ENCODE measurements at regions not wholly inside any gene's neighbourhood (a gene's known extent, or its start where the extent isn't known, plus 50 kb on each side); places are given as distances from the start of the nearest gene placed in this dataset.

DNA sequence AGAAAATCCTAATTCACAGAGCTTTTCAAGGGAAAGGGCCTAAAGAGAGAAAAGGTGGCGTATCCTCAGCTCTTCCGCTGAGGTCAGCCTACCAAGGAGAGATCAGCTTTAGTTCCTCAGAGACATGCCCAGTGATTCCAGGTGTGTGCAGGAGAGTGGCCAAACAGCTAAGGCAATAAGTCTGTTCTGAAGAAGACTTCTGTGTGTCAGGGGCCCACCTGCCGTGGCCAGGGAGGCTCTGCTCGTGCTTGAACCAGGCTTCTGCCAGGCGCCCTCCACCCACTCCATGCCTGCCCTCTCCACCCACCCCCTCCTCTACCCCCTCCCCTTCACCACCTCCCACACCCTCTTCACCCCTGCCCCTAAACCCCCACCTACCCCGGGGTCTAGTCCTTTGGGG, 67.4 kb upstream of the ARMC2 start:
- Histone ChIP-seq H3K4me3 (ENCODE audit: control insufficient read depth in 1 of 7, extremely low read depth in 1 of 7, insufficient read depth in 4 of 7, low read depth in 2 of 7, low read length in 6 of 7) (no peak overlapping the region), H3K4me1 (ENCODE audit: control extremely low read depth in 1 of 4, control insufficient read depth in 4 of 4, insufficient read depth in 4 of 4, low read length in 3 of 4) (peaks cover 0 to 20% (median 6%) of the 10 kb centered on the region in 4 experiments), H3K27ac (ENCODE audit: insufficient read depth in 1 of 2, low read depth in 1 of 2, low read length in 2 of 2, poor library complexity in 1 of 2, severe bottlenecking in 2 of 2) (no peak overlapping the region), H3K27me3 (replicated peaks in 2 of 5; ENCODE audit: control insufficient read depth in 4 of 5, insufficient read depth in 5 of 5, low read length in 4 of 5) (no peaks in the 10 kb centered on the region), H3K36me3 (ENCODE audit: control insufficient read depth in 4 of 4, insufficient read depth in 4 of 4, low read length in 3 of 4) (no peaks in the 10 kb centered on the region), H3K9me3 (ENCODE audit: control extremely low read depth in 1 of 5, control insufficient read depth in 4 of 5, insufficient read depth in 2 of 5, low read depth in 1 of 5, low read length in 4 of 5) (no peaks in the 10 kb centered on the region)
- ChIA-PET CTCF (interaction anchor here (0.6 to 2.9 kb wide), 7 partner anchors 11 to 295 kb away, joined by 3 to 20 read pairs (median 3); no protein-coding TSS in a partner anchor), POLR2A (interaction anchor here (0.6 kb wide), 1 partner anchor 34 kb away, joined by 3 read pairs; no protein-coding TSS in a partner anchor)
- DNase-seq = no peak
- WGBS (ENCODE audit: insufficient coverage) = 91% methylated on average over 5 of the region's 6 CpGs

DNA sequence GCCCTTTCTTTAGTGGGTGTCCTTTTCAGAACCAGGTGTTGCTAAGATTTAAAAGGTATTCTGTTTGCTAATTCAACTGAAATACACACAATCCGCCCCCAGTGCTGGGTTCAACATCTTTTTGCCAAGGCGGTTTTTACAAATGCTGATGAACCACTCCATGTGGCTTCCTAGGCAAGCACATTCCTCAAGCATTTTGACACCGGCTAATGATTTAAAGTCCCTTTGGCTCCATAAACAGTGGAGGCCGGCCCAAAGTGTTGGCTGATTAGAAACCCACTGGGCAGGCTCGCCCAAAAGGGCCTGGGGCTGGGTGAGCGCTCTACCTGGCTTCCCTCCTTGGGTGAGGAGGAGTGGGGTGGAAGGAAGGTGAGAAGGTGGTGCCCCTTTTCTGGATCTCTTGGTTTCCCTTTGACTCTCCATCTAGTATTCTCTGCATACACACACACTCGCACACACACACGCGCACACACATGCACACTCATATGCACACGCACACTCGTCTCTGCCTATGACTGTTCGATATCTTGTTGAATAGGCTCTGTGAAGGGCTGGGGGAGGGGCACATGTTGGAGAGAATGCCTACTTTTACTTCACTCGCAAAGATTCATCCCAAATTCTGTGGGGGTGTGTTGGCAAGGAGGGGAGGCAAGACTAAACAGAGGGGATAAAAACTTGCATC, 66.7 kb upstream of the ARMC2 start:
- 90% methylated on average over 5 of the region's 13 CpGs for WGBS (ENCODE audit: insufficient coverage)
- Histone ChIP-seq H3K27me3 (replicated peaks in 2 of 5; ENCODE audit: control insufficient read depth in 4 of 5, insufficient read depth in 5 of 5, low read length in 4 of 5) (no peaks in the 10 kb centered on the region), H3K4me3 (ENCODE audit: control insufficient read depth in 1 of 7, extremely low read depth in 1 of 7, insufficient read depth in 4 of 7, low read depth in 2 of 7, low read length in 6 of 7) (peak overlapping the region in 6 of 7 experiments; percentile 54 to 92 (median 72)), H3K4me1 (ENCODE audit: control extremely low read depth in 1 of 4, control insufficient read depth in 4 of 4, insufficient read depth in 4 of 4, low read length in 3 of 4) (peaks cover 0 to 20% (median 6%) of the 10 kb centered on the region in 4 experiments), H3K36me3 (ENCODE audit: control insufficient read depth in 4 of 4, insufficient read depth in 4 of 4, low read length in 3 of 4) (no peaks in the 10 kb centered on the region), H3K9me3 (ENCODE audit: control extremely low read depth in 1 of 5, control insufficient read depth in 4 of 5, insufficient read depth in 2 of 5, low read depth in 1 of 5, low read length in 4 of 5) (no peaks in the 10 kb centered on the region), H3K27ac (ENCODE audit: insufficient read depth in 1 of 2, low read depth in 1 of 2, low read length in 2 of 2, poor library complexity in 1 of 2, severe bottlenecking in 2 of 2) (no peak overlapping the region)
- POLR2A ChIA-PET = interaction anchor here (1.0 kb wide), 1 partner anchor 221 kb away, joined by 3 read pairs; the partner anchor contains the start of gene FOXO3
- CTCF ChIA-PET = interaction anchor here (0.7 to 5.0 kb wide), 8 partner anchors 12 to 294 kb away, joined by 3 to 38 read pairs (median 6); no protein-coding TSS in a partner anchor
- DNase-seq = peak in 1 of 3 donors; percentile 35

DNA sequence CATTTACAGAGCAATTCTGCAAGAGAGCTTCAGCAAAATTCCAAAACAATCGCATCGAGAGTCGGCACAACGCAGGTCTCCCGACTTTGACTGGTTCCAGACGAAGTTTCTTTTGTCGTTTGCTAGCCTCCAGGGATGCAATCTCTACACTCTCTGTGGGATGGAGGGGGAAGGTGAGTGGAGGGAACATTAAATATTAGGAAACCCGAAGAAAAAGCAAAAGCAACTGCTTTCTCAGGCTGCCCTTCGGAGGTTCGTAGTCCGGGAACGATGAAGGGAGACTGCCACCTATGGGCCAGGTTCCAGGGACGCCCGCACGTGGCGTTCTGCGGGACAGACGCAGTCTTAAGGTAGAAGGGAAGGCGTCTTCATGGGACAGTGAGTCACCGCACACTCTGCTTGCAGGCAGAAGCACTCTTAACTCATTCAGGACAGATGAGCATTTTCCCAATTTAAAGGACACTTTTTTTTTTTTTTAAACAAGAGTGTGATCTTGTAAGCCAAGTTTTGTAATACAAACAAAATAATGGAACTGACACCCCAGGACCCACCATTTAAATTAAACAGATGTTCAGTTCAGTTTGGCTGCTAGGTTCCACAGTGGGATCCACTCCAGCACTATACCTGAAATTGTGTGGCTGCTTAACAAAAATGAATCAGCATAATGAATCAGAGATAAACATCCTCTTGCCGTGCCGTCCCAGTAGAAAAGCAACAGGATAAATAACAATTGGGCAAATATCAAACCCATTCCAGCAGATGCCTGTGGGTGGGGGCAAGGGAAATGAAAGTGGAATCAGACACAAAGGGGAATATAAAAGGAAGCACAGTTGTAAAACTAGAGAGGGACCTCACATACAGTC, 65.8 kb upstream of the ARMC2 start:
- Histone ChIP-seq H3K27ac (ENCODE audit: insufficient read depth in 1 of 2, low read depth in 1 of 2, low read length in 2 of 2, poor library complexity in 1 of 2, severe bottlenecking in 2 of 2) (no peak overlapping the region), H3K27me3 (replicated peaks in 2 of 5; ENCODE audit: control insufficient read depth in 4 of 5, insufficient read depth in 5 of 5, low read length in 4 of 5) (no peaks in the 10 kb centered on the region), H3K9me3 (ENCODE audit: control extremely low read depth in 1 of 5, control insufficient read depth in 4 of 5, insufficient read depth in 2 of 5, low read depth in 1 of 5, low read length in 4 of 5) (no peaks in the 10 kb centered on the region), H3K4me1 (ENCODE audit: control extremely low read depth in 1 of 4, control insufficient read depth in 4 of 4, insufficient read depth in 4 of 4, low read length in 3 of 4) (peaks cover 0 to 20% (median 6%) of the 10 kb centered on the region in 4 experiments), H3K4me3 (ENCODE audit: control insufficient read depth in 1 of 7, extremely low read depth in 1 of 7, insufficient read depth in 4 of 7, low read depth in 2 of 7, low read length in 6 of 7) (peak overlapping the region in 6 of 7 experiments; percentile 54 to 92 (median 72)), H3K36me3 (ENCODE audit: control insufficient read depth in 4 of 4, insufficient read depth in 4 of 4, low read length in 3 of 4) (no peaks in the 10 kb centered on the region)
- CTCF ChIA-PET = interaction anchor here (0.7 to 5.0 kb wide), 11 partner anchors 12 to 290 kb away, joined by 3 to 38 read pairs (median 4); no protein-coding TSS in a partner anchor
- DNase-seq = peak; percentile 85 to 91 (median 88)
- 1% methylated on average over 17 of the region's 22 CpGs for WGBS (ENCODE audit: insufficient coverage)
- POLR2A ChIA-PET = interaction anchor here (1.0 kb wide), 1 partner anchor 222 kb away, joined by 3 read pairs; the partner anchor contains the start of gene FOXO3

DNA sequence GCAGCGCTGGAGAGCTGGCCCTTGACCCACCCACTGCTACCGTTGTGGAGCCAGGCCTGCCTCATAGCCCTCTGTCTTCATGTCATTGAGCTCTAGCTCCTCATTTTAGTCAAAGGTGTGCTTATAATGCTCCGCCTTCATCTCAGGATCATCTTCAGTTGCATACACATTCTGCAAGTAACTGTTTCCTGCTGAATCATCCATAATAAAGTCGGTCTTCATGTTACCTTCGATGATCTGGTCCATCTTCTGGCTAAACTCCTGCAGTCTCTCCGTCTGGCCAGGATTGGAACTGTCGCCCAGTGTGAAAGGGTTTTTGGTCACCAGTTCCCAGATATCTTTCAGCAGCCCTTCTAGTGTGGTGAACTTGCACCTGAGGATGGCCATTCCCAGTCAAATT, 62.6 kb upstream of the ARMC2 start:
- DNase-seq = no peak
- ChIA-PET POLR2A (no interaction called here), CTCF (interaction anchor here (0.6 to 5.0 kb wide), 7 partner anchors 9 to 245 kb away, joined by 3 to 38 read pairs (median 4); no protein-coding TSS in a partner anchor)
- no peak overlapping the region for H3K4me3 ChIP-seq (ENCODE audit: control insufficient read depth in 1 of 7, extremely low read depth in 1 of 7, insufficient read depth in 4 of 7, low read depth in 2 of 7, low read length in 6 of 7)
- no peaks in the 10 kb centered on the region for H3K36me3 ChIP-seq (ENCODE audit: control insufficient read depth in 4 of 4, insufficient read depth in 4 of 4, low read length in 3 of 4)
- H3K9me3 ChIP-seq (ENCODE audit: control extremely low read depth in 1 of 5, control insufficient read depth in 4 of 5, insufficient read depth in 2 of 5, low read depth in 1 of 5, low read length in 4 of 5) = peaks cover 0 to 7% (median 1%) of the 10 kb centered on the region in 5 experiments
- 98% methylated on average over 7 of the region's 7 CpGs for WGBS (ENCODE audit: insufficient coverage)
- H3K27ac ChIP-seq (ENCODE audit: insufficient read depth in 1 of 2, low read depth in 1 of 2, low read length in 2 of 2, poor library complexity in 1 of 2, severe bottlenecking in 2 of 2) = no peak overlapping the region
- H3K27me3 ChIP-seq (replicated peaks in 2 of 5; ENCODE audit: control insufficient read depth in 4 of 5, insufficient read depth in 5 of 5, low read length in 4 of 5) = no peaks in the 10 kb centered on the region
- H3K4me1 ChIP-seq (ENCODE audit: control extremely low read depth in 1 of 4, control insufficient read depth in 4 of 4, insufficient read depth in 4 of 4, low read length in 3 of 4) = peaks cover 0 to 16% (median 6%) of the 10 kb centered on the region in 4 experiments

DNA sequence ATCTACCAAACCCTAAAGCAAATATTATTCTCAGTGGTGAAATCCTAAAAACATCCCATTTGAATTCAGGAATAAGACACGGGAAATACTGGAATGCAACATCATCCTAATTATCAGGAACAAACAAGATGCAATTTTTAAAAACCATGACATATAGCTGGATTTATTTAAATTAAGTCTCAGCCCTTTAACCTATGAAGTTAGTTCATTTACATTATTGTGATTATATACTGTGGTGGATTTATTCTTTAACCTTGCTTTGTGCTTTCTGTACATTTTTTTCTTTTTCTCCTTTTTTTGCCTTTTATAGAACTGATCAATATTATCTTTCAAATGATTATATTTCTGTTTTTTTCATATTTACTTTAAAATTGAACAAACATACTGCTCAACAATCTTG, 59.8 kb upstream of the ARMC2 start:
- no peak overlapping the region for H3K27ac ChIP-seq (ENCODE audit: insufficient read depth in 1 of 2, low read depth in 1 of 2, low read length in 2 of 2, poor library complexity in 1 of 2, severe bottlenecking in 2 of 2)
- POLR2A ChIA-PET = no interaction called here
- 100% methylated on average over 1 of the region's 1 CpG for WGBS (ENCODE audit: insufficient coverage)

DNA sequence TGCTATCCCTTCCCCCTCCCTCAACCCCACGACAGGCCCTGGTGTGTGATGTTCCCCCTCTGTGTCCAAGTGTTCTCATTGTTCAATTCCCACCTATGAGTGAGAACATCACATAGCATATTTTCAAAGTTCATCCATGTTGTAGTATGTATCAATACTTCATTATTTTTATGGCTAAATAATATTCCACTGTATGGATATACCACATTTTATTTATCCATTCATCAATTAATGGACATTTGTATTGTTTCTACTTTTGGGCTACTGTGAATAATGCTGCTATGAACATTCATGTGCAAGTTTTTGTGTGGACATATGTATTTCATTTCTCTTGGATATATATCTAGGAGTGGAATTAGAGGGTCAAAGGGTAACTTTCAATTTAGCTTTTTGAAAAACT, 58.7 kb upstream of the ARMC2 start:
- ChIA-PET CTCF (no interaction called here), POLR2A (interaction anchor here (0.6 kb wide), 1 partner anchor 53 kb away, joined by 3 read pairs; no protein-coding TSS in a partner anchor)
- Histone ChIP-seq H3K4me1 (ENCODE audit: control extremely low read depth in 1 of 4, control insufficient read depth in 4 of 4, insufficient read depth in 4 of 4, low read length in 3 of 4) (no peaks in the 10 kb centered on the region), H3K27me3 (replicated peaks in 2 of 5; ENCODE audit: control insufficient read depth in 4 of 5, insufficient read depth in 5 of 5, low read length in 4 of 5) (no peaks in the 10 kb centered on the region), H3K4me3 (ENCODE audit: control insufficient read depth in 1 of 7, extremely low read depth in 1 of 7, insufficient read depth in 4 of 7, low read depth in 2 of 7, low read length in 6 of 7) (no peak overlapping the region), H3K36me3 (ENCODE audit: control insufficient read depth in 4 of 4, insufficient read depth in 4 of 4, low read length in 3 of 4) (no peaks in the 10 kb centered on the region), H3K27ac (ENCODE audit: insufficient read depth in 1 of 2, low read depth in 1 of 2, low read length in 2 of 2, poor library complexity in 1 of 2, severe bottlenecking in 2 of 2) (no peak overlapping the region), H3K9me3 (ENCODE audit: control extremely low read depth in 1 of 5, control insufficient read depth in 4 of 5, insufficient read depth in 2 of 5, low read depth in 1 of 5, low read length in 4 of 5) (peaks cover 0 to 7% (median 1%) of the 10 kb centered on the region in 5 experiments)
- 100% methylated on average over 1 of the region's 1 CpG for WGBS (ENCODE audit: insufficient coverage)
- no peak for DNase-seq

More for the DNA sequence above, 59.8 kb upstream of the ARMC2 start:
- DNase-seq = no peak
- H3K27me3 ChIP-seq (replicated peaks in 2 of 5; ENCODE audit: control insufficient read depth in 4 of 5, insufficient read depth in 5 of 5, low read length in 4 of 5) = no peaks in the 10 kb centered on the region
- no peaks in the 10 kb centered on the region for H3K36me3 ChIP-seq (ENCODE audit: control insufficient read depth in 4 of 4, insufficient read depth in 4 of 4, low read length in 3 of 4)
- CTCF ChIA-PET = interaction anchor here (1.3 to 2.3 kb wide), 3 partner anchors 8 to 49 kb away, joined by 3 to 12 read pairs (median 3); no protein-coding TSS in a partner anchor
- H3K4me3 ChIP-seq (ENCODE audit: control insufficient read depth in 1 of 7, extremely low read depth in 1 of 7, insufficient read depth in 4 of 7, low read depth in 2 of 7, low read length in 6 of 7) = no peak overlapping the region
- no peaks in the 10 kb centered on the region for H3K4me1 ChIP-seq (ENCODE audit: control extremely low read depth in 1 of 4, control insufficient read depth in 4 of 4, insufficient read depth in 4 of 4, low read length in 3 of 4)
- H3K9me3 ChIP-seq (ENCODE audit: control extremely low read depth in 1 of 5, control insufficient read depth in 4 of 5, insufficient read depth in 2 of 5, low read depth in 1 of 5, low read length in 4 of 5) = peaks cover 0 to 7% (median 1%) of the 10 kb centered on the region in 5 experiments
